Fibroblast of villous mesenchyme (primary cell): ENCODE measurements at regions not wholly inside any gene's neighbourhood (a gene's known extent, or its start where the extent isn't known, plus 50 kb on each side); places are given as distances from the start of the nearest gene placed in this dataset.

Experiments used
- DNase-seq: peaks from one replicate; pipeline ENCODE4 v3.0.0-alpha.2; 2010; ENCODE audit warnings: low read depth
- H3K4me3 ChIP-seq: 2 replicates; pipeline ENCODE4 v1.5.1; 2011; ENCODE audit warnings: low read depth, mild to moderate bottlenecking, low read length
- CTCF ChIP-seq: IDR thresholded peaks from 2 replicates; pipeline ENCODE4 v1.5.1; 2012; ENCODE audit warnings: low read depth, mild to moderate bottlenecking, low read length; ENCODE audit not compliant: insufficient read depth

GRCh38 chr11:79960461-79960860 lies 519.6 kb upstream of the TENM4 start:
- DNase-seq = no peak
- TF ChIP-seq CTCF = no peak
- no peak overlapping the region for H3K4me3 ChIP-seq

GRCh38 chr11:79959318-79959717 lies 518.5 kb upstream of the TENM4 start:
- no peak for DNase-seq
- no peak for TF ChIP-seq CTCF

GRCh38 chr11:79957702-79958101 lies 516.9 kb upstream of the TENM4 start:
- TF ChIP-seq CTCF = no peak
- no peak overlapping the region for H3K4me3 ChIP-seq
- DNase-seq = no peak

More at GRCh38 chr11:79959318-79959717, 518.5 kb upstream of the TENM4 start:
- no peak overlapping the region for H3K4me3 ChIP-seq

GRCh38 chr11:79956061-79956460 lies 515.2 kb upstream of the TENM4 start:
- TF ChIP-seq CTCF = no peak
- DNase-seq = no peak
- H3K4me3 ChIP-seq = no peak overlapping the region

GRCh38 chr11:79953629-79954028 lies 512.8 kb upstream of the TENM4 start:
- no peak for DNase-seq
- TF ChIP-seq CTCF = no peak
- no peak overlapping the region for H3K4me3 ChIP-seq

GRCh38 chr11:79950741-79951140 lies 509.9 kb upstream of the TENM4 start:
- no peak overlapping the region for H3K4me3 ChIP-seq
- DNase-seq = no peak
- no peak for TF ChIP-seq CTCF

- H3K4me3 ChIP-seq = no peak overlapping the region
- no peak for TF ChIP-seq CTCF
- no peak for DNase-seq
Observed at GRCh38 chr11:79950172-79950571, 509.3 kb upstream of the TENM4 start.
